HepG2 (cell line): ENCODE measurements at regions not wholly inside any gene's neighbourhood (a gene's known extent, or its start where the extent isn't known, plus 50 kb on each side); places are given as distances from the start of the nearest gene placed in this dataset.
A peak's percentile ranks its signal among the peaks of the same experiment; 100 is the strongest.

Experiments
- CAMTA2 ChIP-seq: sonication (generic); formaldehyde crosslinking; IDR thresholded peaks from 2 replicates; pipeline ENCODE4 v1.4.0; 2020; ENCODE audit warnings: mild to moderate bottlenecking, missing genetic modification reagents, borderline replicate concordance
- CBX2 ChIP-seq, 2 experiments: fragments of 200-600 bp in 1 of 2; sonication (generic); formaldehyde crosslinking in 1 of 2; IDR thresholded peaks; 2 replicates each; pipeline versions ENCODE4 v1.7.0 to v1.8.1; 2018 to 2022; ENCODE audit warnings: low read depth in 2 of 2, low read length in 1 of 2, mild to moderate bottlenecking in 1 of 2, missing genetic modification reagents in 1 of 2
- CENPBD1 ChIP-seq: sonication (generic); formaldehyde crosslinking; IDR thresholded peaks from 2 replicates; pipeline ENCODE4 v1.8.0; 2022; ENCODE audit warnings: missing genetic modification reagents, low read depth, mild to moderate bottlenecking, borderline replicate concordance
- FOSL2 ChIP-seq: sonication (generic); formaldehyde crosslinking; IDR thresholded peaks from 2 replicates; pipeline ENCODE4 v1.4.0; 2020; ENCODE audit warnings: missing genetic modification reagents
- FOXM1 ChIP-seq: sonication (generic); formaldehyde crosslinking; IDR thresholded peaks from 2 replicates; pipeline ENCODE4 v1.5.0; 2020; ENCODE audit warnings: missing genetic modification reagents
- HHEX ChIP-seq: IDR thresholded peaks from 2 replicates; pipeline ENCODE4 v1.6.1; 2016; ENCODE audit warnings: control low read depth
- HOXA7 ChIP-seq: sonication (generic); formaldehyde crosslinking; IDR thresholded peaks from 2 replicates; pipeline ENCODE4 v1.8.1; 2022; ENCODE audit warnings: mild to moderate bottlenecking, missing genetic modification reagents, moderate library complexity
- MAF1 ChIP-seq: sonication (generic); formaldehyde crosslinking; IDR thresholded peaks from 2 replicates; pipeline ENCODE4 v1.5.0; 2020; ENCODE audit warnings: missing genetic modification reagents, borderline replicate concordance
- NFE2 ChIP-seq: sonication (generic); formaldehyde crosslinking; IDR thresholded peaks from 2 replicates; pipeline ENCODE4 v1.4.0; 2020; ENCODE audit warnings: missing genetic modification reagents
- NR2F1 ChIP-seq, 2 experiments: fragments of 450-650 bp in 1 of 2; formaldehyde crosslinking in 1 of 2; IDR thresholded peaks; 2 replicates each; pipeline versions ENCODE4 v1.5.0 to v1.6.1; 2016 to 2020; ENCODE audit warnings: mild to moderate bottlenecking in 1 of 2, missing compliant biosample characterization in 1 of 2, missing genetic modification reagents in 1 of 2, moderate library complexity in 1 of 2
- RBAK ChIP-seq: sonication (generic); formaldehyde crosslinking; IDR thresholded peaks from 2 replicates; pipeline ENCODE4 v1.5.1; 2020; ENCODE audit warnings: mild to moderate bottlenecking, missing genetic modification reagents
- SMARCC2 ChIP-seq: fragments of 450-650 bp; IDR thresholded peaks from 2 replicates; pipeline ENCODE4 v1.6.1; 2017; ENCODE audit warnings: antibody characterized with exemption, mild to moderate bottlenecking
- TRIM24 ChIP-seq: sonication (generic); formaldehyde crosslinking; IDR thresholded peaks from 2 replicates; pipeline ENCODE4 v1.8.0; 2022; ENCODE audit warnings: mild to moderate bottlenecking, missing genetic modification reagents
- YEATS4 ChIP-seq: sonication (generic); formaldehyde crosslinking; IDR thresholded peaks from 2 replicates; pipeline ENCODE4 v1.4.0; 2020; ENCODE audit warnings: missing genetic modification reagents, borderline replicate concordance
- ZBTB33 ChIP-seq: sonication (generic); formaldehyde crosslinking; IDR thresholded peaks from 2 replicates; pipeline ENCODE4 v1.4.0; 2020; ENCODE audit warnings: missing genetic modification reagents
- ZFP36L1 ChIP-seq: sonication (generic); formaldehyde crosslinking; IDR thresholded peaks from 2 replicates; pipeline ENCODE4 v1.8.0; 2022; ENCODE audit warnings: mild to moderate bottlenecking, missing genetic modification reagents, moderate library complexity
- ZFY ChIP-seq: sonication (generic); formaldehyde crosslinking; IDR thresholded peaks from 2 replicates; pipeline ENCODE4 v1.4.0; 2020; ENCODE audit warnings: missing genetic modification reagents
- ZNF10 ChIP-seq: sonication (generic); formaldehyde crosslinking; IDR thresholded peaks from 2 replicates; pipeline ENCODE4 v1.4.0; 2020; ENCODE audit warnings: mild to moderate bottlenecking, low read depth, missing genetic modification reagents, borderline replicate concordance
- ZNF138 ChIP-seq: sonication (generic); formaldehyde crosslinking; IDR thresholded peaks from 2 replicates; pipeline ENCODE4 v1.5.0; 2020; ENCODE audit warnings: mild to moderate bottlenecking, low read depth, missing genetic modification reagents
- ZNF234 ChIP-seq: sonication (generic); formaldehyde crosslinking; conservative IDR thresholded peaks from 2 replicates; pipeline ENCODE4 v1.5.1; 2020; ENCODE audit warnings: mild to moderate bottlenecking, missing genetic modification reagents
- ZNF414 ChIP-seq: sonication (generic); formaldehyde crosslinking; IDR thresholded peaks from 2 replicates; pipeline ENCODE4 v1.5.0; 2020; ENCODE audit warnings: missing genetic modification reagents
- ZNF597 ChIP-seq: sonication (generic); formaldehyde crosslinking; IDR thresholded peaks from 2 replicates; pipeline ENCODE4 v1.5.0; 2020; ENCODE audit warnings: missing genetic modification reagents
- ZNF761 ChIP-seq: sonication (generic); formaldehyde crosslinking; conservative IDR thresholded peaks from 2 replicates; pipeline ENCODE4 v1.4.0; 2020; ENCODE audit warnings: mild to moderate bottlenecking, missing genetic modification reagents
- ZXDC ChIP-seq: sonication (generic); formaldehyde crosslinking; IDR thresholded peaks from 2 replicates; pipeline ENCODE4 v1.5.0; 2020; ENCODE audit warnings: mild to moderate bottlenecking, missing genetic modification reagents
- ZZZ3 ChIP-seq: sonication (generic); formaldehyde crosslinking; IDR thresholded peaks from 2 replicates; pipeline ENCODE4 v1.4.0; 2020; ENCODE audit warnings: missing genetic modification reagents, mild to moderate bottlenecking, borderline replicate concordance

GRCh38 chr6:92364948-92365541 lies 1054.3 kb downstream of the EPHA7 start (continued):
- no peak for TF ChIP-seq NR2F1 (CRISPR knock-in tag; IDR thresholded peaks at IDR 0.05)
- no peak for TF ChIP-seq NFE2 (CRISPR knock-in tag)
- 0 out of 2 replicates have a peak, but pooled peaks have one; percentile 62 for TF ChIP-seq ZNF761
- no peak for TF ChIP-seq CAMTA2 (CRISPR knock-in tag)
- TF ChIP-seq ZNF10 = no peak
- TF ChIP-seq ZNF138 = no peak
- TF ChIP-seq ZXDC (CRISPR knock-in tag) = no peak
- TF ChIP-seq MAF1 (CRISPR knock-in tag) = no peak
- TF ChIP-seq ZNF234 (CRISPR knock-in tag) = no peak
- no peak for TF ChIP-seq ZZZ3 (CRISPR knock-in tag)
- no peak for TF ChIP-seq RBAK (CRISPR knock-in tag)
- no peak for TF ChIP-seq ZNF414
- TF ChIP-seq CENPBD1 = no peak
- peak; percentile 88 for TF ChIP-seq FOSL2 (CRISPR knock-in tag)
- peak; percentile 60; the same call in 1 of the 2 replicates for TF ChIP-seq HHEX (CRISPR knock-in tag)
- TF ChIP-seq YEATS4 (CRISPR knock-in tag) = no peak
- no peak for TF ChIP-seq ZBTB33
- TF ChIP-seq CBX2 (IDR thresholded peaks at IDR 0.05; ENCODE audit: low read depth, low read length) = no peak
- TF ChIP-seq CBX2 (CRISPR knock-in tag; IDR thresholded peaks at IDR 0.05; ENCODE audit: low read depth) = no peak
- no peak for TF ChIP-seq HOXA7 (CRISPR knock-in tag)
- no peak for TF ChIP-seq TRIM24 (CRISPR knock-in tag)
- TF ChIP-seq FOXM1 (CRISPR knock-in tag) = no peak
- no peak for TF ChIP-seq SMARCC2
- TF ChIP-seq ZFY = no peak
- TF ChIP-seq ZFP36L1 (CRISPR knock-in tag) = no peak
- no peak for TF ChIP-seq ZNF597 (CRISPR knock-in tag)
